IPS-20b (cell line): ENCODE measurements at regions not wholly inside any gene's neighbourhood (a gene's known extent, or its start where the extent isn't known, plus 50 kb on each side); places are given as distances from the start of the nearest gene placed in this dataset.
"Not testable (repeated sequence)": the region's sequence is repeated elsewhere in the genome, so short reads cannot be mapped to it uniquely, and the experiment has no call there.

Source experiments
- H3K27ac ChIP-seq: one replicate; pipeline ENCODE4 v1.5.1; 2013; ENCODE audit warnings: low read length
- H3K27me3 ChIP-seq: 2 replicates; pipeline ENCODE4 v1.6.1; 2013; ENCODE audit warnings: mild to moderate bottlenecking, low read length, inconsistent platforms; ENCODE audit not compliant: insufficient read depth
- H3K36me3 ChIP-seq: 2 replicates; pipeline ENCODE4 v1.6.1; 2013; ENCODE audit warnings: low read depth, mild to moderate bottlenecking, inconsistent platforms, low read length, moderate library complexity; ENCODE audit not compliant: insufficient read depth
- H3K4me1 ChIP-seq: 2 replicates; pipeline ENCODE4 v1.6.1; 2013; ENCODE audit warnings: mild to moderate bottlenecking, control low read depth, inconsistent platforms, low read length, moderate library complexity; ENCODE audit not compliant: insufficient read depth
- H3K4me3 ChIP-seq: 2 replicates; pipeline ENCODE4 v1.5.1; 2013; ENCODE audit warnings: mild to moderate bottlenecking, low read length, inconsistent platforms
- H3K9ac ChIP-seq: 2 replicates; pipeline ENCODE4 v1.6.1; 2013; ENCODE audit warnings: low read depth, mild to moderate bottlenecking, inconsistent platforms, low read length, moderate library complexity
- H3K9me3 ChIP-seq: 2 replicates; pipeline ENCODE4 v1.6.1; 2013; ENCODE audit warnings: mild to moderate bottlenecking, low read depth, low read length, inconsistent platforms; ENCODE audit not compliant: insufficient read depth

DNA sequence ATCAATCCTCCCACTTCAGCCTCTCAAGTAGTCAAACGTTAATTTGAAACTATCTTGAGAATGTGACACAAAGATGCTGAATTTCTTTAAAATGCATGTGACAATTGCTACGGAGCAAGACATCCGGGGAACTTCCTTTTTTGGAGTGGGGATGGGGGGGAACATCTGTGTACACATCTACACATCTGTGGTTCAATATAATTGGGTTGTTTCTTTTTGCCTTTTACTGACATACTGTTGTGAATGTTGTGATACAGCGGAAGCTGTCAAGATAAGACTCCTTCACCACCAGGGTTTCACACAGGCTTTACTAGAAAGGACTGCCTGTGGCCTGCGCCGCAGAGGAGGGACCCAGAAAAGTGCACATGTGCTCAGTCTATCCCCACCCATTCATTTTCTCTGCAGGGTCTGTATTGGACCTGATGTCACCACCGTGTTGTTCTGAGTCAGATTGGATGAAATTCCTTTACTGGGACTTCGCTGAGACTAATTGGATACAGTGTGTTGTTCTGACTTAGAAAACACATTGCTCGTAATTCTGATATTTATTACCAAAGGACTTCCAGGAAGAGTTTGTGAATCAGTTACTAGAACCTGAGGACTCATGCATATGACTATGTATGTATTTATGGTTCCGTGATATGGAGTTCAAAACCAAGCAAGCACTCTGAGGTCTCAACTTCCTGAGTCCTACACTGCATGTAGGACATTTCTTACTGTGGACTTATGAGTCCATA, 98.7 kb upstream of the SGK1 start:
- Histone ChIP-seq H3K4me3 (no peak overlapping the region), H3K9ac (no peak overlapping the region), H3K36me3 (no peaks in the 10 kb centered on the region), H3K4me1 (no peaks in the 10 kb centered on the region), H3K27ac (no peak overlapping the region), H3K27me3 (no peaks in the 10 kb centered on the region), H3K9me3 (peaks cover 28% of the 10 kb centered on the region; the same call in 1 of the 2 replicates)

GRCh38 chr6:134415656-134416055, 97.7 kb upstream of the SGK1 start:
- H3K9me3 ChIP-seq, result peaks cover 21% of the 10 kb centered on the region; the same call in 1 of the 2 replicates
- no peak overlapping the region for H3K9ac ChIP-seq
- H3K36me3 ChIP-seq, result no peaks in the 10 kb centered on the region
- no peaks in the 10 kb centered on the region for H3K27me3 ChIP-seq
- H3K27ac ChIP-seq, result no peak overlapping the region
- no peaks in the 10 kb centered on the region for H3K4me1 ChIP-seq
- no peak overlapping the region for H3K4me3 ChIP-seq

GRCh38 chr6:134415194-134415593, 97.3 kb upstream of the SGK1 start:
- Histone ChIP-seq H3K27ac (no peak overlapping the region), H3K4me3 (no peak overlapping the region), H3K9me3 (peaks cover 16% of the 10 kb centered on the region; the same call in 1 of the 2 replicates), H3K27me3 (no peaks in the 10 kb centered on the region), H3K36me3 (no peaks in the 10 kb centered on the region), H3K4me1 (no peaks in the 10 kb centered on the region), H3K9ac (no peak overlapping the region)

DNA sequence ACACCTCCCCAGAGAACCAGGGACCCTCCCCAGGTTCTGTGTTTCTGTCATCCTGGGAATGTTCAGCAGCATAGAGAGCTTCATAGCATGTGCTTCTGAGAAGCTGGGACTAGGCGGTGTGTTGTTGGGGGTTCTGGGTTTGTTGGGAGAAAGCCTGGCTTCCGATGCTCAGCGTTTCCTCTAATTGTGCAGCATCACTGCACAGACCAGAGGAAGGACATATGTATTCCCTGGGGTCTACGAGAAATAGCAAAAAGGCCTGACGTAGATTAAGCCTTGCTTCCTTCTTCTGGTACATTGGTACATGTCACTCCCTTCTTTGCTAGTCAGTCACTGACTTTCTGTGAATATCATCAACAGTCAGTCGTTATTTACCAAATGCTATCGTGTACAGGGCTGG, 96.9 kb upstream of the SGK1 start:
- Histone ChIP-seq H3K9me3 (peaks cover 16% of the 10 kb centered on the region; the same call in 1 of the 2 replicates), H3K9ac (no peak overlapping the region), H3K27me3 (no peaks in the 10 kb centered on the region), H3K4me3 (no peak overlapping the region), H3K27ac (no peak overlapping the region), H3K4me1 (no peaks in the 10 kb centered on the region), H3K36me3 (no peaks in the 10 kb centered on the region)

DNA sequence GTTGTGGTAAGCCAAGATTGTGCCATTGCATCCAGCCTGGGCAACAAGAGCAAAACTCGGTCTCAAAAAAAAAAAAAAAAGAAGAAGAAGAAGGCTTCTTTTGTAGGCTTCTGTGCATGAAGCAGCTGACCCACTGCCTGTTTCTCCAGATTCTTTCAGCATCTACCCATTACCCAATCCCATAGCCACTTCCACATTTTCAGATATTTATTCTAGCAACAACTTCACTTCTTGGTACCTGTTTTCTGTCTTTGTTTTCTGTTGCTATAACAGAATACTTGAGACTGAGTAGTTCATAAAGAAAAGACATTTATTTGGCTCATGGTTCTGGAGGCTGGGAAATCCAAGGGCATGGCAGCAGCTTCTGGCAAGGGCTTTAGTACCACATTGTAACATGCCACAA, 95.3 kb upstream of the SGK1 start:
- Histone ChIP-seq H3K9ac (no peak overlapping the region), H3K9me3 (peaks cover 16% of the 10 kb centered on the region; the same call in 1 of the 2 replicates), H3K27me3 (no peaks in the 10 kb centered on the region), H3K4me3 (no peak overlapping the region; the same call in 1 of the 2 replicates), H3K27ac (no peak overlapping the region), H3K36me3 (no peaks in the 10 kb centered on the region), H3K4me1 (no peaks in the 10 kb centered on the region)

GRCh38 chr6:134410541-134410940, 92.6 kb upstream of the SGK1 start:
- Histone ChIP-seq H3K9me3 (peaks cover 16% of the 10 kb centered on the region; the same call in 1 of the 2 replicates), H3K27me3 (no peaks in the 10 kb centered on the region), H3K4me1 (peaks cover 7% of the 10 kb centered on the region; the same call in 1 of the 2 replicates), H3K27ac (no peak overlapping the region), H3K9ac (no peak overlapping the region), H3K4me3 (no peak overlapping the region), H3K36me3 (no peaks in the 10 kb centered on the region)

DNA sequence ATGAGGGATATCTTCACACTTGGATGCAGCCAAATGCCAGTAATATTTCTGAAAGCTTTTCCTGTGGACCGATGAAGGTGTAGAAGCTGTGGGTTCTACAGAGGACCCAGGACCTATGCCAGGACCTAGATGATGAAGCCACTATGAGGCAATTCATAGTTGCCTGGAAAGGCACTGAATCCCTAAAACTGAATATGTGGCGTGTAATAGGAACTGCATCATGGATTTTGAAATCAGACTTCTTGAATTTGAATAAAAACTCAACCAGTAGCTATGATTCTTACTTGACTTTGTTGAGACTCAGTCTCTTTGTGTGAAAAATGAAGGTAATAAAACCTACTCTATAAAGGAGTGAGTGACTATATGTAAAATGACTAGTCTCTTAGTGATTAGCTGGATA, 89.9 kb upstream of the SGK1 start:
- Histone ChIP-seq H3K4me1 (peaks cover 14% of the 10 kb centered on the region; the same call in 1 of the 2 replicates), H3K27me3 (no peaks in the 10 kb centered on the region), H3K4me3 (no peak overlapping the region), H3K9ac (no peak overlapping the region), H3K36me3 (no peaks in the 10 kb centered on the region), H3K9me3 (peaks cover 7% of the 10 kb centered on the region; the same call in 1 of the 2 replicates), H3K27ac (no peak overlapping the region)

DNA sequence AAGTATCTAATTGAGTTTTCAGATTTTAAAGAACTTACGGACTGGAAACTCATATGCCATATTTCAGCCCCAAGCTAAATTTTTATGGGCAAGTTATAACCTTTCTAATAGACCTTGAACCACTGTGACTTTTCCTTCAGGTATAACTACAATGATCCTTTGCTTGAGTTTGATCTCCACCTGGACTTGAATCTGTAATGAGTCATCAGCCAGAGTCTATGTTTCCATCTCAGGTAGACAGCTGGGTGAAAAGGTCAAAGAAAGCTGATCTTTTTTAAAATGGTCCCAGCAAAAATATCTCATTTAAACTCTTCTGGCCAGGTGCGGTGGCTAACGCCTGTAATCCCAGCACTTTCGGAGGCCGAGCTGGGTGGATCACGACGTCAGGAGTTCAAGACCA, 88.4 kb upstream of the SGK1 start:
- Histone ChIP-seq H3K4me3 (no peak overlapping the region), H3K9me3 (no peaks in the 10 kb centered on the region), H3K36me3 (no peaks in the 10 kb centered on the region), H3K4me1 (peaks cover 14% of the 10 kb centered on the region; the same call in 1 of the 2 replicates), H3K27ac (no peak overlapping the region), H3K27me3 (no peaks in the 10 kb centered on the region), H3K9ac (no peak overlapping the region)

DNA sequence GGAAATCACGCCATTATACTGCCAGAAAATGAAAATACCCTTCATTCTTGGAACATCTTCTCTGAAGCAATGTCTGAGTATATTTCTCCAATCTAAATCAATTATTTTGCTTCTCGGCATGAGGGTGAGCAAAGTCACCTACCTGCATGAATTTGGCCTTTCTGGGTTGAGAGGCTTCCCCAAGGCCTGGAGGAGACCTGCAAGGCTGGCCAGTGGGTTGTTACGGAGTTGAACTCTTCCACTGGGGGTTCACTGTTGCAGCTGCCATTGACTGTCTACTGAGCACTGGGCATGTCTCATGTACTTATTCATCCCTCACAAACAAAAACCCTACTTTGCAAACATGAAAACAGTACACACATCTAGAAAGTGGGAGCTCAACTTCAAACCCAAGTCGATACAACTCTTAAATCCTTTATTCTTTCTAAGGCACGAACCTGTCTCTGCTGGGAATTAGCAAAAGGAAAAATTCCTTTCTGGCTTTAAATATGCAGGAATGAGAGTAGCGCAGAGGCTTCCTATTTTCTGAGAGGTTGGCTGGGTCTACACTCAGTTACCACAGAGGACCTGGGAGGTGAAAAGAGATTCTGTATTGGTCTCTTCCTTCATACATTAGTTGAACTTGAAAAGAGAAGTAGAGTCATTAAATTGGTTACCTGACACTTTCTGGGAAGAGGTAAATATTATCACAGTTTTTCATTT, 87.6 kb upstream of the SGK1 start:
- no peak overlapping the region; the same call in 1 of the 2 replicates for H3K4me3 ChIP-seq
- no peak overlapping the region for H3K27ac ChIP-seq
- H3K36me3 ChIP-seq, result no peaks in the 10 kb centered on the region

DNA sequence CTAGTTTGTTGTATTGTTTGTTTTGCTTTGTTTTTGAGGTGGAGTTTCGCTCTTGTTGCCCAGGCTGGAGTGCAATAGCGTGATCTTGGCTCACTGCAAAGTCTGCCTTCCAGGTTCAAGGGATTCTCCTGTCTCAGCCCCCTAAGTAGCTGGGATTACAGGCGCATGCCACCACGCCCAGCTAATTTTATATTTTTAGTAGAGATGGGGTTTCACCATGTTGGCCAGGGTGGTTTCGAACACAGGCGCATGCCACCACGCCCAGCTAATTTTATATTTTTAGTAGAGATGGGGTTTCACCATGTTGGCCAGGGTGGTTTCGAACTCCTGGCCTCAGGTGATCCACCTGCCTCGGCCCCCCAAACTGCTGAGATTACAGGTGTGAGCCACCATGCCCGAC, 85.4 kb upstream of the SGK1 start:
- not testable (repeated sequence) for H3K36me3 ChIP-seq, H3K9ac ChIP-seq, H3K27ac ChIP-seq, H3K27me3 ChIP-seq, H3K4me3 ChIP-seq, H3K9me3 ChIP-seq
- H3K4me1 ChIP-seq, result peaks cover 20% of the 10 kb centered on the region

More for the DNA sequence above, 87.6 kb upstream of the SGK1 start:
- Histone ChIP-seq H3K9ac (no peak overlapping the region), H3K4me1 (peaks cover 20% of the 10 kb centered on the region), H3K27me3 (no peaks in the 10 kb centered on the region), H3K9me3 (no peaks in the 10 kb centered on the region)

GRCh38 chr6:134402372-134402984, 84.6 kb upstream of the SGK1 start:
- Histone ChIP-seq H3K4me3 (no peak overlapping the region), H3K9ac (no peak overlapping the region), H3K9me3 (no peaks in the 10 kb centered on the region), H3K27me3 (no peaks in the 10 kb centered on the region), H3K27ac (no peak overlapping the region), H3K36me3 (no peaks in the 10 kb centered on the region), H3K4me1 (peaks cover 20% of the 10 kb centered on the region)
